ENCODE measurements at regions not wholly inside any gene's neighbourhood (a gene's known extent, or its start where the extent isn't known, plus 50 kb on each side); places are given as distances from the start of the nearest gene placed in this dataset.

DNA sequence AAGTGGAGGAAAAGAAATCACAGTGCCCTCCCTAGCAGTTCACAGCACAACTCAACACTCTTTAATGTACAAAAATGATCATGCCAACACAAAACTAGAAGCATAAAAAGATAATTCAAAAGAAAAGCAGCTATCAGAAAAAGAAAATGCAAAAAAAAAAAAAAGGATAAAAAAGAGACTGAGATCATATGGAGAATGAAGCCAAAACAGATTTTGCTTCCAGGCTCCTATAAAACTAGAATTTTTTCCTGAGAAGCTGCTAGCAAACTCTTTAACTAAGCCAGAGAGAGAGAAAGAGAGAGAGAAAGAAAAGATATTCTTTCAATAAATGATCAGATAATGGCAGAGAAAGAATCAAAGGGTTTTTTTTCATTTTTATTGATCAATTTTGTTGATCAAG, 288.0 kb upstream of the ANKRD30A start:
- no TSS peak for BruUV-seq (replicated peaks)
- no peak overlapping the region for H3K27ac ChIP-seq (ENCODE audit: low read depth, low read length, poor library complexity, severe bottlenecking)
- no peaks in the 10 kb centered on the region for H3K36me3 ChIP-seq (ENCODE audit: insufficient read depth, low read length, poor library complexity, severe bottlenecking)
- intact Hi-C loops (cut with micrococcal nuclease; ENCODE audit: unreplicated experiment): no loop called here
- H3K27me3 ChIP-seq (replicated peaks; ENCODE audit: insufficient read depth, low read depth, low read length, poor library complexity): no peaks in the 10 kb centered on the region
- DNase-seq (ENCODE audit: low spot score): no peak
- TF ChIP-seq, protein P1, sequence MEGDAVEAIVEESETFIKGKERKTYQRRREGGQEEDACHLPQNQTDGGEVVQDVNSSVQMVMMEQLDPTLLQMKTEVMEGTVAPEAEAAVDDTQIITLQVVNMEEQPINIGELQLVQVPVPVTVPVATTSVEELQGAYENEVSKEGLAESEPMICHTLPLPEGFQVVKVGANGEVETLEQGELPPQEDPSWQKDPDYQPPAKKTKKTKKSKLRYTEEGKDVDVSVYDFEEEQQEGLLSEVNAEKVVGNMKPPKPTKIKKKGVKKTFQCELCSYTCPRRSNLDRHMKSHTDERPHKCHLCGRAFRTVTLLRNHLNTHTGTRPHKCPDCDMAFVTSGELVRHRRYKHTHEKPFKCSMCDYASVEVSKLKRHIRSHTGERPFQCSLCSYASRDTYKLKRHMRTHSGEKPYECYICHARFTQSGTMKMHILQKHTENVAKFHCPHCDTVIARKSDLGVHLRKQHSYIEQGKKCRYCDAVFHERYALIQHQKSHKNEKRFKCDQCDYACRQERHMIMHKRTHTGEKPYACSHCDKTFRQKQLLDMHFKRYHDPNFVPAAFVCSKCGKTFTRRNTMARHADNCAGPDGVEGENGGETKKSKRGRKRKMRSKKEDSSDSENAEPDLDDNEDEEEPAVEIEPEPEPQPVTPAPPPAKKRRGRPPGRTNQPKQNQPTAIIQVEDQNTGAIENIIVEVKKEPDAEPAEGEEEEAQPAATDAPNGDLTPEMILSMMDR (conservative IDR thresholded peaks at IDR 0.05; ENCODE audit: low read depth, low read length): no peak
- TF ChIP-seq EZH2 (IDR thresholded peaks at IDR 0.05; ENCODE audit: borderline replicate concordance, low read depth, low read length, poor library complexity, severe bottlenecking): no peak
- H3K9me3 ChIP-seq (ENCODE audit: low read depth, low read length, poor library complexity, severe bottlenecking): no peaks in the 10 kb centered on the region
- ChIA-PET POLR2A (ENCODE audit: low non-redundant PET) (no interaction called here), CTCF (no interaction called here)
- H3K4me1 ChIP-seq (ENCODE audit: insufficient read depth, low read length, poor library complexity, severe bottlenecking): no peaks in the 10 kb centered on the region
- no peak overlapping the region for H3K4me3 ChIP-seq (ENCODE audit: low read depth, low read length, poor library complexity, severe bottlenecking)

- H3K36me3 ChIP-seq (ENCODE audit: insufficient read depth, low read length, poor library complexity, severe bottlenecking): no peaks in the 10 kb centered on the region
- no TSS peak for BruUV-seq (replicated peaks)
- POLR2A ChIA-PET (ENCODE audit: low non-redundant PET): no interaction called here
Measured at GRCh38 chr10:36819781-36820180, 305.6 kb upstream of the ANKRD30A start.

GRCh38 chr10:36817898-36818297, 307.5 kb upstream of the ANKRD30A start:
- TF ChIP-seq EZH2 (IDR thresholded peaks at IDR 0.05; ENCODE audit: borderline replicate concordance, low read depth, low read length, poor library complexity, severe bottlenecking): no peak
- TF ChIP-seq, protein P1 (conservative IDR thresholded peaks at IDR 0.05; ENCODE audit: low read depth, low read length): no peak
- no peaks in the 10 kb centered on the region for H3K27me3 ChIP-seq (replicated peaks; ENCODE audit: insufficient read depth, low read depth, low read length, poor library complexity)
- BruUV-seq (replicated peaks): no TSS peak
- ChIA-PET POLR2A (ENCODE audit: low non-redundant PET) (no interaction called here), CTCF (no interaction called here)
- no peak overlapping the region for H3K27ac ChIP-seq (ENCODE audit: low read depth, low read length, poor library complexity, severe bottlenecking)
- no peaks in the 10 kb centered on the region for H3K9me3 ChIP-seq (ENCODE audit: low read depth, low read length, poor library complexity, severe bottlenecking)
- no peaks in the 10 kb centered on the region for H3K36me3 ChIP-seq (ENCODE audit: insufficient read depth, low read length, poor library complexity, severe bottlenecking)
- H3K4me1 ChIP-seq (ENCODE audit: insufficient read depth, low read length, poor library complexity, severe bottlenecking): no peaks in the 10 kb centered on the region
- no peak overlapping the region for H3K4me3 ChIP-seq (ENCODE audit: low read depth, low read length, poor library complexity, severe bottlenecking)
- no peak for DNase-seq (ENCODE audit: low spot score)
- intact Hi-C loops (cut with micrococcal nuclease; ENCODE audit: unreplicated experiment): no loop called here

More at GRCh38 chr10:36819781-36820180, 305.6 kb upstream of the ANKRD30A start:
- intact Hi-C loops (cut with micrococcal nuclease; ENCODE audit: unreplicated experiment): no loop called here
- CTCF ChIA-PET: no interaction called here
- DNase-seq (ENCODE audit: low spot score): no peak
- Histone ChIP-seq H3K9me3 (ENCODE audit: low read depth, low read length, poor library complexity, severe bottlenecking) (no peaks in the 10 kb centered on the region), H3K4me3 (ENCODE audit: low read depth, low read length, poor library complexity, severe bottlenecking) (no peak overlapping the region), H3K27ac (ENCODE audit: low read depth, low read length, poor library complexity, severe bottlenecking) (no peak overlapping the region), H3K27me3 (replicated peaks; ENCODE audit: insufficient read depth, low read depth, low read length, poor library complexity) (no peaks in the 10 kb centered on the region), H3K4me1 (ENCODE audit: insufficient read depth, low read length, poor library complexity, severe bottlenecking) (no peaks in the 10 kb centered on the region)
- TF ChIP-seq, protein P1 (conservative IDR thresholded peaks at IDR 0.05; ENCODE audit: low read depth, low read length): no peak
- no peak for TF ChIP-seq EZH2 (IDR thresholded peaks at IDR 0.05; ENCODE audit: borderline replicate concordance, low read depth, low read length, poor library complexity, severe bottlenecking)

Data from A673 (cell line).